ENCODE measurements at regions not wholly inside any gene's neighbourhood (a gene's known extent, or its start where the extent isn't known, plus 50 kb on each side); places are given as distances from the start of the nearest gene placed in this dataset.

DNA sequence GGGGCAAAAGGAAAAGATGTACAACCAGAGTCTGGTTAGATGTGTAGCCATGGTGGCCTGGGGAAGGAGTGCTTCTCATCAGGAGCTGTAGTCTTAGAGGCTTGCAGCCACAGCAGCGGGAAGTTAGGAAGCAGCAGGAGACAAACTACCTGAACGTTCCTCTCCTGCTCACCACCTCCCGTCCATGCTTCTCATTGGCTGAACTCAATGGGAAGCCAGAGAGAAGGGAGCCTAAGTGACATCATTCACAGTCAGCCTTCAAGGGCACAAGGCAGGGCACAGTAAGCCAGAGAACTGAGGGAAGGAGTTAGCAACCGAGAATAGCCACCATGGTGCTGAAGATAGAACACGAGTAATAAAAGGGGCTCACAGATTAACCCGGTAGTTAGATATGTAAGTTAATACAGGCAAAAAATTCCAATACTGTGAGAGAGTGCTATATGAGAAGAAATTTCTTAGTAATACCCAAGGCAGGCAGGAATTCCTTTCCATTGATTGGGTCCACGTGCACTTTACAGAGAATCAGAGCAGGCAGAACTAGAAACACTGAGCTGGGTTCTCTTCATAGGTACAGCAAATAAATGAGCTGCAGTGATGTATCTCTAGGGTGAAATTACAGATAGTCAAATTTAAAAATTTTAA, 391.5 kb upstream of the DACH1 start:
- TF ChIP-seq MYC (IDR thresholded peaks at IDR 0.05; ENCODE audit: low read depth, low read length), result no peak
- no peak for DNase-seq (ENCODE audit: low read depth)
- no peak overlapping the region for H3K4me3 ChIP-seq (ENCODE audit: low read depth, low read length)

DNA sequence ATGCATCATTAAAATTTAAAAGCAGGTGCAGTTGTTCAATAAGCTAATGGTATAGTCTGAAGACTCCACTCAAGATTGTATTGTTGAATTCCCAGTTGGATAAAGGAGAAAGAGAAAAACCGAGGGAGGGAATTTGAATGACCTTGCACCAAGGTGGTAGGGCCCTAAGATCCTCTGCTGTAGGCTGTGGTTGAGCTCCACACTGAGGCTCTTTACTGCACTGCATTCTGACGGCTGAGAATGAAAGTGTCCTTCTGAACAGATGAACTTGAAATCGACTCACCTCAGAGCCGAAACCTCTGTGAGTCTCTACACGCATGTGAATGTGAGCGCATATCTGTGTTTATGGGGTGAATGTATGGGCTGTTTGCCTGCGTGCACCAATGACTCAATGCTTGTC, 388.9 kb upstream of the DACH1 start:
- DNase-seq (ENCODE audit: low read depth), result peak; percentile 30
- TF ChIP-seq MYC (IDR thresholded peaks at IDR 0.05; ENCODE audit: low read depth, low read length), result no peak
- TF ChIP-seq, protein P1, sequence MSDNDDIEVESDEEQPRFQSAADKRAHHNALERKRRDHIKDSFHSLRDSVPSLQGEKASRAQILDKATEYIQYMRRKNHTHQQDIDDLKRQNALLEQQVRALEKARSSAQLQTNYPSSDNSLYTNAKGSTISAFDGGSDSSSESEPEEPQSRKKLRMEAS (IDR thresholded peaks at IDR 0.05; ENCODE audit: low read depth, low read length), result no peak
- TF ChIP-seq, protein P2, sequence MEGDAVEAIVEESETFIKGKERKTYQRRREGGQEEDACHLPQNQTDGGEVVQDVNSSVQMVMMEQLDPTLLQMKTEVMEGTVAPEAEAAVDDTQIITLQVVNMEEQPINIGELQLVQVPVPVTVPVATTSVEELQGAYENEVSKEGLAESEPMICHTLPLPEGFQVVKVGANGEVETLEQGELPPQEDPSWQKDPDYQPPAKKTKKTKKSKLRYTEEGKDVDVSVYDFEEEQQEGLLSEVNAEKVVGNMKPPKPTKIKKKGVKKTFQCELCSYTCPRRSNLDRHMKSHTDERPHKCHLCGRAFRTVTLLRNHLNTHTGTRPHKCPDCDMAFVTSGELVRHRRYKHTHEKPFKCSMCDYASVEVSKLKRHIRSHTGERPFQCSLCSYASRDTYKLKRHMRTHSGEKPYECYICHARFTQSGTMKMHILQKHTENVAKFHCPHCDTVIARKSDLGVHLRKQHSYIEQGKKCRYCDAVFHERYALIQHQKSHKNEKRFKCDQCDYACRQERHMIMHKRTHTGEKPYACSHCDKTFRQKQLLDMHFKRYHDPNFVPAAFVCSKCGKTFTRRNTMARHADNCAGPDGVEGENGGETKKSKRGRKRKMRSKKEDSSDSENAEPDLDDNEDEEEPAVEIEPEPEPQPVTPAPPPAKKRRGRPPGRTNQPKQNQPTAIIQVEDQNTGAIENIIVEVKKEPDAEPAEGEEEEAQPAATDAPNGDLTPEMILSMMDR (IDR thresholded peaks at IDR 0.05; ENCODE audit: low read depth, low read length), result peak; percentile 36
- no peak for TF ChIP-seq POLR2A (IDR thresholded peaks at IDR 0.05; ENCODE audit: extremely low read depth, insufficient read length)
- H3K4me3 ChIP-seq (ENCODE audit: low read depth, low read length), result no peak overlapping the region

DNA sequence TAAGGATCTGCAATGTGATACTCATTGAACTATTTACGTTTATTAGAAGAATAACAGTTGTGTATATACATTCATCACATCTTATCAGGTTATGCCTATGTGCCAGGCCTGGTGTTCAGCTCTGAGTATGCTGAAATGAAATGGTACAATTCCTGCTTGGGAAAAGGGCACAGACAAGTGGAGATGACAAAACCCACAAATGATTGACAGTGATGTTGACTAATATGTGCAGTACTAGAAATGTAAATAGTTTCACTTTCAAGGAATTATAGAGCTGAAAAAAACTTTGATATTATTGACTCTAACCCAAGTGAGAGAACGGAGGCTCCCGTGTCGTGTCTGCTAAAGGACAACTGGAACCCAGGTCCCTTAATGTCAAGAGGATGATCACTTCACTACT, 386.8 kb upstream of the DACH1 start:
- no peak for DNase-seq (ENCODE audit: low read depth)
- no peak for TF ChIP-seq MYC (IDR thresholded peaks at IDR 0.05; ENCODE audit: low read depth, low read length)
- TF ChIP-seq, protein P1 (IDR thresholded peaks at IDR 0.05; ENCODE audit: low read depth, low read length), result no peak
- TF ChIP-seq POLR2A (IDR thresholded peaks at IDR 0.05; ENCODE audit: extremely low read depth, insufficient read length), result no peak
- TF ChIP-seq, protein P2 (IDR thresholded peaks at IDR 0.05; ENCODE audit: low read depth, low read length), result no peak
- no peak overlapping the region for H3K4me3 ChIP-seq (ENCODE audit: low read depth, low read length)

DNA sequence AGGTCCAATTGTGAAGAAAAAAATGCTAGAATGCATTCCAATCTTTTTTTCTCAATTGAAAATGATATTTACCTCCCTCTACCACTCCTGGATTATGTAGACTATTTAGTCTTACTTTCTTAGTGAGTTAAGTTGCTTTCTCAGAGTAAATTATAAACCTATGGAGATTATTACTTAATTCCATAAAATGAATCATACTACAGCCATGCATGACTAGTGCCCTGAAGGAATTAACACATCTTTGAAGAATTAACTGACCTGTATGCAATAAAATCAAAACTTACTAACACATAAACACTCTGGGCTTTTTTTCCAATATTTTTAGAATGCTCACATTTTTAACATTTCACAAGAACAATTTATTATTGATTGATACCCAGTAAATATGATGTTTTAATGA, 379.4 kb upstream of the DACH1 start:
- no peak overlapping the region for H3K4me3 ChIP-seq (ENCODE audit: low read depth, low read length)
- no peak for DNase-seq (ENCODE audit: low read depth)
- TF ChIP-seq, protein P1 (IDR thresholded peaks at IDR 0.05; ENCODE audit: low read depth, low read length), result no peak
- TF ChIP-seq MYC (IDR thresholded peaks at IDR 0.05; ENCODE audit: low read depth, low read length) (no peak), POLR2A (IDR thresholded peaks at IDR 0.05; ENCODE audit: extremely low read depth, insufficient read length) (no peak)
- TF ChIP-seq, protein P2 (IDR thresholded peaks at IDR 0.05; ENCODE audit: low read depth, low read length), result no peak

DNA sequence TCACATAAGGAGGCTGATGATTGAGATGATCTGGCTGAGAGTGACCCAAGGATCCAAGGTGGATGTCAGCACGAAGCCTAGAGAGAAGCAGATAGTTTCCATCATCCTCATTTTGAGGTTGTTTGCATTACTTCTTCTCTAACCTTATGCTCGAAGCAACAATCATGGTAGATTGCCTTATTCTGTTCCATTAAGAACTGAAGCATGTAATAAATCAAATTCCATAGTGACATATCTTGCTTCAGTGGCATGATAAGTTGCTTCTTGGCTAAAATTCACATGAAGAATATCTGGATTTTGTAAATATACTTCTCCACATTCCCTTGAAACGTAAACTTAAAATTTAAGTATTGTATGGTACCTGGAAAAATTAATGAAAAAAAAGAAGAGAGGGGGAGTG, 377.8 kb upstream of the DACH1 start:
- H3K4me3 ChIP-seq (ENCODE audit: low read depth, low read length), result no peak overlapping the region

DNA sequence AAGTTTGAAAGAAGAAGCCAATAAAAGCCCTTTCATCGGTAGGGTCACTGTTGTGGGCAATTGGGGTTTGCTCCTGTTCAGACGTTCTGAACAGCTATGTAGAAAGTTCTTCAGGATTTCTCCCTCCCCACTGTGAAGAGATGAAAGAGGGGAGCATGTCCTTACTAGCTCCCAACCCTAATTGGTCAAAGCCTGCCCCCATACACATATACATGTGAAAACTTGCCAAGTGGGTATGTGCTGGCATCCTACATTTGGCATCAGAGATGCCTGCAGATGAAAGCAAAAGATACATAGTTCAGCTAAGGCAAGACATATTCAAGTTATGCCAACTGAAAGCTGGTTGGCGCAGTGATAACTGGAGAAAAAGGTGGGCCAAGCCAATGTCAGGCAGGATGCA, 363.1 kb upstream of the DACH1 start:
- H3K4me3 ChIP-seq (ENCODE audit: low read depth, low read length), result no peak overlapping the region
- no peak for DNase-seq (ENCODE audit: low read depth)
- TF ChIP-seq POLR2A (IDR thresholded peaks at IDR 0.05; ENCODE audit: extremely low read depth, insufficient read length), result no peak
- TF ChIP-seq, protein P1 (IDR thresholded peaks at IDR 0.05; ENCODE audit: low read depth, low read length), result no peak
- TF ChIP-seq MYC (IDR thresholded peaks at IDR 0.05; ENCODE audit: low read depth, low read length), result no peak
- TF ChIP-seq, protein P2 (IDR thresholded peaks at IDR 0.05; ENCODE audit: low read depth, low read length), result no peak

More for the DNA sequence above, 377.8 kb upstream of the DACH1 start:
- DNase-seq (ENCODE audit: low read depth), result no peak
- TF ChIP-seq, protein P2 (IDR thresholded peaks at IDR 0.05; ENCODE audit: low read depth, low read length), result no peak
- TF ChIP-seq, protein P1 (IDR thresholded peaks at IDR 0.05; ENCODE audit: low read depth, low read length), result no peak
- TF ChIP-seq POLR2A (IDR thresholded peaks at IDR 0.05; ENCODE audit: extremely low read depth, insufficient read length) (no peak), MYC (IDR thresholded peaks at IDR 0.05; ENCODE audit: low read depth, low read length) (no peak)
